Panc1 (cell line): ENCODE measurements at regions not wholly inside any gene's neighbourhood (a gene's known extent, or its start where the extent isn't known, plus 50 kb on each side); places are given as distances from the start of the nearest gene placed in this dataset.

Experiments used
- ATAC-seq: fragments of 200-7000 bp; cut with Tn5 transposase; 2 replicates; pipeline ENCODE4 v1.9.1; 2020; ENCODE audit warnings: mild to moderate bottlenecking, moderate library complexity
- BruUV-seq: library from RNA; stranded (reverse); fragments of 400-500 nt; replicated peaks from 2 replicates; lab custom pipeline; 2021; lab: Mats Ljungman, UMichigan
- CTCF ChIA-PET: fragments of 300-600 bp; sonication (Branson Sonifier 250); formaldehyde crosslinking; loops from one replicate; lab custom pipeline; 2022; ENCODE audit warnings: antibody characterized with exemption; lab: Charles Lee
- POLR2A ChIA-PET: fragments of 300-600 bp; sonication (Branson Sonifier 250); formaldehyde crosslinking; loops from one replicate; lab custom pipeline; 2022; ENCODE audit warnings: antibody characterized with exemption; lab: Charles Lee
- DNase-seq: peaks from one replicate; pipeline ENCODE4 v3.0.0-alpha.2; 2010; ENCODE audit warnings: low read depth, low spot score
- H3K27ac ChIP-seq: 2 replicates; pipeline ENCODE4 v1.5.1; 2011; ENCODE audit warnings: mild to moderate bottlenecking, low read length, inconsistent platforms
- H3K27me3 ChIP-seq: fragments of 200-500 bp; sonication (Bioruptor generic); 2 replicates; pipeline ENCODE4 v1.6.0; 2014; ENCODE audit warnings: low read length, inconsistent platforms; ENCODE audit not compliant: control insufficient read depth, insufficient read depth
- H3K36me3 ChIP-seq: fragments of 200-500 bp; sonication (Bioruptor generic); 2 replicates; pipeline ENCODE4 v1.5.1; 2014; ENCODE audit warnings: inconsistent platforms, mild to moderate bottlenecking, low read length, moderate library complexity; ENCODE audit not compliant: control insufficient read depth, insufficient read depth
- H3K4me1 ChIP-seq: 2 replicates; pipeline ENCODE4 v1.5.1; 2011; ENCODE audit warnings: inconsistent platforms, mild to moderate bottlenecking, low read length, moderate library complexity; ENCODE audit not compliant: control insufficient read depth, insufficient read depth
- H3K4me3 ChIP-seq, 2 experiments: 2 replicates each; pipeline ENCODE4 v1.5.1; 2011 to 2012; ENCODE audit warnings: low read depth in 2 of 2, low read length in 2 of 2, mild to moderate bottlenecking in 2 of 2, inconsistent platforms in 1 of 2, moderate library complexity in 1 of 2
- H3K9me3 ChIP-seq: fragments of 200-500 bp; sonication (Bioruptor generic); 2 replicates; pipeline ENCODE4 v1.5.1; 2014; ENCODE audit warnings: low read depth, mild to moderate bottlenecking, inconsistent platforms, low read length, moderate library complexity; ENCODE audit not compliant: control insufficient read depth, insufficient read depth
- POLR2AphosphoS5 ChIP-seq: IDR thresholded peaks from 2 replicates; pipeline ENCODE4 v1.6.1; 2012; ENCODE audit warnings: mild to moderate bottlenecking, low read depth, low read length, moderate library complexity
- SIN3A ChIP-seq: IDR thresholded peaks from 2 replicates; pipeline ENCODE4 v1.6.1; 2012; ENCODE audit warnings: low read depth, mild to moderate bottlenecking, low read length, moderate library complexity, borderline replicate concordance; ENCODE audit not compliant: insufficient read depth
- TCF7L2 ChIP-seq: IDR thresholded peaks from 2 replicates; pipeline ENCODE4 v1.6.1; 2011; ENCODE audit warnings: mild to moderate bottlenecking, low read depth, low read length, inconsistent platforms
- in situ Hi-C: cut with HindIII; loops from 2 replicates; pipeline ENCODE4 v1.10.0; 2016; ENCODE audit warnings: low sequenced_read_pairs, low pct_unique_long_range_greater_than_20kb
- intact Hi-C: fragments of 100-400 bp; cut with micrococcal nuclease; formaldehyde crosslinking; loops from one replicate; pipeline ENCODE4 v1.10.0; 2022; ENCODE audit not compliant: unreplicated experiment
- TF ChIP-seq, protein P1 (sequence below): fragments of 450-650 bp; IDR thresholded peaks from 2 replicates; pipeline ENCODE4 v1.5.1; 2017; ENCODE audit warnings: mild to moderate bottlenecking
- TF ChIP-seq, protein P2 (sequence below), 2 experiments: IDR thresholded peaks; 2 replicates each; pipeline ENCODE4 v1.6.1; 2011 to 2012; ENCODE audit warnings: low read depth in 2 of 2, control low read depth in 1 of 2, low read length in 1 of 2, mild to moderate bottlenecking in 1 of 2, moderate library complexity in 1 of 2; ENCODE audit not compliant: insufficient read depth in 1 of 2

DNA sequence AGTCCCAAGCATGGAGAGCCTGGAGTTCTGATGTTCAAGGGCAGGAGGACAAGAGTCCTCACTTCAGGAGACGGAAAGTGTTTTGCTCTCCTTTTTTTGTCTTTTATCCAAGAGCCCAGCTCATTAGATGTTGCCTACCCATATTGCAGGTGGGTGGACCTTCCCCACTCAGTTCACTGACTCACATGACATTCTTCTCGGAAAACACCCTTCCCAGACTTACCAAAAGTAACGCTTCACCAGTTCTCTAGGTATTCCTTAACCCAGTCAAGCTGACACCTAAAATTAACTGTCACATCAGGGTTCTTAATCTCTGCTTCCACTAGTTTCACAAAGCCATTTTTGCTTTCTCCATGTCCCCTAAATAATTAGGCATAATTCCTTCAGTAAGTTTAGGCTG is 2215.4 kb upstream of the PCDH20 start:
- no TSS peak for BruUV-seq
- DNase-seq (no peak), ATAC-seq (no peak)
- no peak overlapping the region for H3K27ac ChIP-seq
- H3K9me3 ChIP-seq, result no peaks in the 10 kb centered on the region; the same call in 1 of the 2 replicates
- in situ Hi-C loops (no loop called here), intact Hi-C loops (no loop called here)
- H3K27me3 ChIP-seq, result no peaks in the 10 kb centered on the region
- H3K4me1 ChIP-seq, result no peaks in the 10 kb centered on the region
- TF ChIP-seq TCF7L2, result no peak
- TF ChIP-seq POLR2AphosphoS5, result no peak
- TF ChIP-seq, protein P1, sequence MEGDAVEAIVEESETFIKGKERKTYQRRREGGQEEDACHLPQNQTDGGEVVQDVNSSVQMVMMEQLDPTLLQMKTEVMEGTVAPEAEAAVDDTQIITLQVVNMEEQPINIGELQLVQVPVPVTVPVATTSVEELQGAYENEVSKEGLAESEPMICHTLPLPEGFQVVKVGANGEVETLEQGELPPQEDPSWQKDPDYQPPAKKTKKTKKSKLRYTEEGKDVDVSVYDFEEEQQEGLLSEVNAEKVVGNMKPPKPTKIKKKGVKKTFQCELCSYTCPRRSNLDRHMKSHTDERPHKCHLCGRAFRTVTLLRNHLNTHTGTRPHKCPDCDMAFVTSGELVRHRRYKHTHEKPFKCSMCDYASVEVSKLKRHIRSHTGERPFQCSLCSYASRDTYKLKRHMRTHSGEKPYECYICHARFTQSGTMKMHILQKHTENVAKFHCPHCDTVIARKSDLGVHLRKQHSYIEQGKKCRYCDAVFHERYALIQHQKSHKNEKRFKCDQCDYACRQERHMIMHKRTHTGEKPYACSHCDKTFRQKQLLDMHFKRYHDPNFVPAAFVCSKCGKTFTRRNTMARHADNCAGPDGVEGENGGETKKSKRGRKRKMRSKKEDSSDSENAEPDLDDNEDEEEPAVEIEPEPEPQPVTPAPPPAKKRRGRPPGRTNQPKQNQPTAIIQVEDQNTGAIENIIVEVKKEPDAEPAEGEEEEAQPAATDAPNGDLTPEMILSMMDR, result no peak
- no peak for TF ChIP-seq SIN3A
- TF ChIP-seq, protein P2, sequence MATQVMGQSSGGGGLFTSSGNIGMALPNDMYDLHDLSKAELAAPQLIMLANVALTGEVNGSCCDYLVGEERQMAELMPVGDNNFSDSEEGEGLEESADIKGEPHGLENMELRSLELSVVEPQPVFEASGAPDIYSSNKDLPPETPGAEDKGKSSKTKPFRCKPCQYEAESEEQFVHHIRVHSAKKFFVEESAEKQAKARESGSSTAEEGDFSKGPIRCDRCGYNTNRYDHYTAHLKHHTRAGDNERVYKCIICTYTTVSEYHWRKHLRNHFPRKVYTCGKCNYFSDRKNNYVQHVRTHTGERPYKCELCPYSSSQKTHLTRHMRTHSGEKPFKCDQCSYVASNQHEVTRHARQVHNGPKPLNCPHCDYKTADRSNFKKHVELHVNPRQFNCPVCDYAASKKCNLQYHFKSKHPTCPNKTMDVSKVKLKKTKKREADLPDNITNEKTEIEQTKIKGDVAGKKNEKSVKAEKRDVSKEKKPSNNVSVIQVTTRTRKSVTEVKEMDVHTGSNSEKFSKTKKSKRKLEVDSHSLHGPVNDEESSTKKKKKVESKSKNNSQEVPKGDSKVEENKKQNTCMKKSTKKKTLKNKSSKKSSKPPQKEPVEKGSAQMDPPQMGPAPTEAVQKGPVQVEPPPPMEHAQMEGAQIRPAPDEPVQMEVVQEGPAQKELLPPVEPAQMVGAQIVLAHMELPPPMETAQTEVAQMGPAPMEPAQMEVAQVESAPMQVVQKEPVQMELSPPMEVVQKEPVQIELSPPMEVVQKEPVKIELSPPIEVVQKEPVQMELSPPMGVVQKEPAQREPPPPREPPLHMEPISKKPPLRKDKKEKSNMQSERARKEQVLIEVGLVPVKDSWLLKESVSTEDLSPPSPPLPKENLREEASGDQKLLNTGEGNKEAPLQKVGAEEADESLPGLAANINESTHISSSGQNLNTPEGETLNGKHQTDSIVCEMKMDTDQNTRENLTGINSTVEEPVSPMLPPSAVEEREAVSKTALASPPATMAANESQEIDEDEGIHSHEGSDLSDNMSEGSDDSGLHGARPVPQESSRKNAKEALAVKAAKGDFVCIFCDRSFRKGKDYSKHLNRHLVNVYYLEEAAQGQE (IDR thresholded peaks at IDR 0.05; ENCODE audit: insufficient read depth in 1 of 2, low read depth in 2 of 2, low read length in 1 of 2), result no peak
- CTCF ChIA-PET, result no interaction called here
- POLR2A ChIA-PET, result no interaction called here
- no peak overlapping the region for H3K4me3 ChIP-seq
- H3K36me3 ChIP-seq, result no peaks in the 10 kb centered on the region

DNA sequence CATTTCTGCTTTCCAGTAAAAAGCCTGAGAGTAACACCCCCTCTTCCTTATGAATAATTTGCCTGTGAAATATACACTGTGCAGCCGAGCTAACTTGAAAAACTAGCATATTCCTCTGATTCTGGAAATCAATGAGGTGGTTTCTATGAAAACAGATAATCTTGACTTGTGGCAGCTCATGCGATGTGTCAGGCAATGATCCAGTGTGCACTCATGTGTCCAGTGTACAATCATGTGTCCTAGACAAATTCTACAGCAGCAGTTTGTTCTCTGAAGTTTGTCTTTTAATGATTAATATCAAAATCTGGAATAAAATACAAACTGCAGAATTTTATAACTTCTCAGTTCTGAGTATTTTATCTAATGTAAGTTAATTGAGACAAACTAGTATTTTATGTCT is 2213.9 kb upstream of the PCDH20 start:
- H3K27me3 ChIP-seq, result no peaks in the 10 kb centered on the region
- CTCF ChIA-PET, result no interaction called here
- no TSS peak for BruUV-seq
- ATAC-seq (no peak), DNase-seq (no peak)
- H3K4me1 ChIP-seq, result no peaks in the 10 kb centered on the region
- no peak overlapping the region for H3K4me3 ChIP-seq
- POLR2A ChIA-PET, result no interaction called here
- H3K27ac ChIP-seq, result no peak overlapping the region
- intact Hi-C loops, result no loop called here
- TF ChIP-seq SIN3A, result no peak
- no peak for TF ChIP-seq POLR2AphosphoS5
- TF ChIP-seq TCF7L2, result no peak
- TF ChIP-seq, protein P2 (IDR thresholded peaks at IDR 0.05; ENCODE audit: insufficient read depth in 1 of 2, low read depth in 2 of 2, low read length in 1 of 2), result no peak
- TF ChIP-seq, protein P1, result no peak
- in situ Hi-C loops, result no loop called here
- no peaks in the 10 kb centered on the region for H3K36me3 ChIP-seq
- no peaks in the 10 kb centered on the region; the same call in 1 of the 2 replicates for H3K9me3 ChIP-seq
